Mammary epithelial cell (primary cell): ENCODE measurements at regions not wholly inside any gene's neighbourhood (a gene's known extent, or its start where the extent isn't known, plus 50 kb on each side); places are given as distances from the start of the nearest gene placed in this dataset.

Experiments
- EZH2 ChIP-seq: IDR thresholded peaks from 2 replicates; pipeline ENCODE4 v1.6.1; 2012; ENCODE audit warnings: low read length, inconsistent platforms, borderline replicate concordance
- TF ChIP-seq, protein P1 (sequence below), 2 donors: IDR thresholded peaks in 1 of 2; conservative IDR thresholded peaks in 1 of 2; 2 replicates each; pipeline ENCODE4 v1.5.1; 2011 to 2012; ENCODE audit warnings: inconsistent platforms in 2 of 2, low read length in 2 of 2, mild to moderate bottlenecking in 2 of 2, control low read depth in 1 of 2, low read depth in 1 of 2; ENCODE audit not compliant: insufficient read depth in 1 of 2; ENCODE audit errors: extremely low read depth in 1 of 2

DNA sequence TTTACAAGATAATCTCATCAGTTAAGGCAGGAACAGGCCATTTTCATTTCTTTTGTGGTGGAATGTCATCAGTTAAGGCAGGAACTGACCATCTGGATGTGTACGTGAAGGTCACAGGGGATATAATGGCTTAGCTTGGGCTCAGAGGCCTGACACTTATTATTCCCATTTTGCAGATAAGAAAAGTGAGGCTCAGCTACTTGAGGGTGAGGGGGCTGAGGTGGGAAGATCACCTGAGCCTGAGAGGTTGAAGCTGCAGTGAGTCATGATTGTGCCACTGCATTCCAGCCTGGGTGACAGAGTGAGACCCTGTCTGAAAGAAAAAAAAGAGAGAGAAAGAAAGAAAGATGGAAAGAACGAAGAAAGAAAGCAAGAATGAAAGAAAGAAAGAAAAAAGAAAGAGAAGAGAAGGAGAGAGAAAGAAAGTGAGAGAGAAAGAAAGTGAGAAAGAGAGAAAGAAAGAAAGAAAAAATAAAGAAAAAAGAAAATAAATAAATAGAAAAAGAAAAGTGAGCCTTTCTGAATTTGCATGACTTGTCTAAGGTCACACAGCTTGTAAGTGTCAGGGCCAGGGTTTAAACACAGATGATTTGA lies 142.0 kb downstream of the TMEM30B start:
- TF ChIP-seq, protein P1, sequence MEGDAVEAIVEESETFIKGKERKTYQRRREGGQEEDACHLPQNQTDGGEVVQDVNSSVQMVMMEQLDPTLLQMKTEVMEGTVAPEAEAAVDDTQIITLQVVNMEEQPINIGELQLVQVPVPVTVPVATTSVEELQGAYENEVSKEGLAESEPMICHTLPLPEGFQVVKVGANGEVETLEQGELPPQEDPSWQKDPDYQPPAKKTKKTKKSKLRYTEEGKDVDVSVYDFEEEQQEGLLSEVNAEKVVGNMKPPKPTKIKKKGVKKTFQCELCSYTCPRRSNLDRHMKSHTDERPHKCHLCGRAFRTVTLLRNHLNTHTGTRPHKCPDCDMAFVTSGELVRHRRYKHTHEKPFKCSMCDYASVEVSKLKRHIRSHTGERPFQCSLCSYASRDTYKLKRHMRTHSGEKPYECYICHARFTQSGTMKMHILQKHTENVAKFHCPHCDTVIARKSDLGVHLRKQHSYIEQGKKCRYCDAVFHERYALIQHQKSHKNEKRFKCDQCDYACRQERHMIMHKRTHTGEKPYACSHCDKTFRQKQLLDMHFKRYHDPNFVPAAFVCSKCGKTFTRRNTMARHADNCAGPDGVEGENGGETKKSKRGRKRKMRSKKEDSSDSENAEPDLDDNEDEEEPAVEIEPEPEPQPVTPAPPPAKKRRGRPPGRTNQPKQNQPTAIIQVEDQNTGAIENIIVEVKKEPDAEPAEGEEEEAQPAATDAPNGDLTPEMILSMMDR (conservative IDR thresholded peaks at IDR 0.05 in 1 of 2, IDR thresholded peaks at IDR 0.05 in 1 of 2; ENCODE audit: extremely low read depth in 1 of 2, insufficient read depth in 1 of 2, low read depth in 1 of 2, low read length in 2 of 2): no peak
- no peak for TF ChIP-seq EZH2
